ENCODE measurements at regions not wholly inside any gene's neighbourhood (a gene's known extent, or its start where the extent isn't known, plus 50 kb on each side); places are given as distances from the start of the nearest gene placed in this dataset.

DNA sequence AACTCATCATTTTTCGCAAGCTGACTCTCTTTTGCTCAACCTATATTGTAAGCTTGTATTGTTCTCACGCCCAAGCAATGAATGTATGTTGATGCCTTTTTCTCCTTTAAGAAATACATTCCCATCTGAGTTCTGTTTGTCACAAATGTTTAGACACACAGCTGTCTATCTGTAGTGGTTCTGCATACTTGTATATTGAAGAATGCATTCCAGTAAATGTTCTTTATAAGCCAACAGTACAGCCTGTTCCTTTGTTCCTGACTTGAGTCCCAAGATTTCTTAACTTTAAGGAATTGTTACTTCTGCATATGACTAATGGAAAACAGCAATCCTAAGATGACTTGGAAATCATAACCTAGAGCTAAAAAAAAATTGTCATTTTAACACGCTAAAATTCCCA is 849.1 kb upstream of the POU3F3 start:
- Histone ChIP-seq H2BK15ac (ENCODE audit: low read depth, low read length) (no peak overlapping the region), H3K23me2 (ENCODE audit: insufficient read length, low read depth, low read length, poor library complexity, severe bottlenecking) (no peaks in the 10 kb centered on the region), H2AFZ (ENCODE audit: low read length) (no peak overlapping the region), H4K91ac (ENCODE audit: insufficient read length, low read depth, low read length) (no peak overlapping the region), H3K23ac (ENCODE audit: insufficient read length, low read depth, low read length) (no peak overlapping the region), H3K9me3 (ENCODE audit: control insufficient read depth, low read depth, low read length) (no peaks in the 10 kb centered on the region), H3K18ac (ENCODE audit: insufficient read length, low read depth, low read length) (no peak overlapping the region), H3K4me1 (ENCODE audit: insufficient read depth, low read length) (peaks cover 12% of the 10 kb centered on the region), H3K4me2 (ENCODE audit: insufficient read depth, insufficient read length, low read length) (no peak overlapping the region), H4K20me1 (ENCODE audit: control insufficient read depth, insufficient read depth, insufficient read length) (no peaks in the 10 kb centered on the region), H2BK5ac (ENCODE audit: insufficient read length, low read length) (no peak overlapping the region), H3K79me2 (ENCODE audit: insufficient read depth, low read length) (no peaks in the 10 kb centered on the region), H4K5ac (ENCODE audit: insufficient read length, low read depth, low read length) (no peak overlapping the region), H3K79me1 (ENCODE audit: insufficient read depth, low read depth, low read length, poor library complexity, severe bottlenecking) (no peaks in the 10 kb centered on the region), H2BK12ac (ENCODE audit: insufficient read length, low read depth, low read length) (no peak overlapping the region), H3K14ac (ENCODE audit: insufficient read depth, low read length) (no peak overlapping the region), H2AK5ac (ENCODE audit: insufficient read length, low read length) (no peak overlapping the region), H3K4ac (ENCODE audit: low read depth, low read length) (no peak overlapping the region), H3K27ac (ENCODE audit: insufficient read length, low read depth, low read length) (no peak overlapping the region), H4K8ac (replicated peaks; ENCODE audit: insufficient read length, low read depth, low read length) (no peak overlapping the region), H3K9ac (ENCODE audit: extremely low read depth, insufficient read length, low read length) (no peak overlapping the region), H2BK20ac (ENCODE audit: low read depth, low read length, poor library complexity, severe bottlenecking) (no peak overlapping the region), H2BK120ac (ENCODE audit: low read depth, low read length, poor library complexity, severe bottlenecking) (no peak overlapping the region), H3T11ph (ENCODE audit: low read length) (no peak overlapping the region), H3K27me3 (ENCODE audit: insufficient read depth, low read length) (no peaks in the 10 kb centered on the region), H3K56ac (ENCODE audit: insufficient read length, low read depth, low read length) (no peak overlapping the region)
- DNase-seq, result no peak
- Mint-ChIP-seq H3K9me3 (peaks cover 0 to 3% of the 10 kb centered on the region in 2 experiments; a peak in 2 of 5 replicates), H3K4me1 (peaks cover 22 to 25% of the 10 kb centered on the region in 2 experiments), H3K36me3 (ENCODE audit: insufficient read depth in 1 of 3, low read depth in 3 of 3) (peaks cover 0 to 3% (median 0%) of the 10 kb centered on the region in 3 experiments; a peak in 2 of 7 replicates), H3K4me3 (no peak overlapping the region), H3K27ac (no peak overlapping the region), H3K27me3 (ENCODE audit: low read depth) (no peaks in the 10 kb centered on the region)
- no CpG with 5 or more reads among the region's 3 CpGs for WGBS (ENCODE audit: extremely low coverage, insufficient read length, low lambda C conversion rate)
- TF ChIP-seq, protein P1, sequence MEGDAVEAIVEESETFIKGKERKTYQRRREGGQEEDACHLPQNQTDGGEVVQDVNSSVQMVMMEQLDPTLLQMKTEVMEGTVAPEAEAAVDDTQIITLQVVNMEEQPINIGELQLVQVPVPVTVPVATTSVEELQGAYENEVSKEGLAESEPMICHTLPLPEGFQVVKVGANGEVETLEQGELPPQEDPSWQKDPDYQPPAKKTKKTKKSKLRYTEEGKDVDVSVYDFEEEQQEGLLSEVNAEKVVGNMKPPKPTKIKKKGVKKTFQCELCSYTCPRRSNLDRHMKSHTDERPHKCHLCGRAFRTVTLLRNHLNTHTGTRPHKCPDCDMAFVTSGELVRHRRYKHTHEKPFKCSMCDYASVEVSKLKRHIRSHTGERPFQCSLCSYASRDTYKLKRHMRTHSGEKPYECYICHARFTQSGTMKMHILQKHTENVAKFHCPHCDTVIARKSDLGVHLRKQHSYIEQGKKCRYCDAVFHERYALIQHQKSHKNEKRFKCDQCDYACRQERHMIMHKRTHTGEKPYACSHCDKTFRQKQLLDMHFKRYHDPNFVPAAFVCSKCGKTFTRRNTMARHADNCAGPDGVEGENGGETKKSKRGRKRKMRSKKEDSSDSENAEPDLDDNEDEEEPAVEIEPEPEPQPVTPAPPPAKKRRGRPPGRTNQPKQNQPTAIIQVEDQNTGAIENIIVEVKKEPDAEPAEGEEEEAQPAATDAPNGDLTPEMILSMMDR (conservative IDR thresholded peaks at IDR 0.05), result no peak

Data from H9 (cell line).